HUDEP-2 (cell line): ENCODE measurements at regions not wholly inside any gene's neighbourhood (a gene's known extent, or its start where the extent isn't known, plus 50 kb on each side); places are given as distances from the start of the nearest gene placed in this dataset.

ENCODE experiments used
- DNase-seq, 76 experiments: peaks; one replicate each; lab custom pipeline; 2025; ENCODE audit not compliant: unreplicated experiment in 76 of 76; lab: John Stamatoyannopoulos, UW

- DNase-seq, result no peak
These were observed 128.4 kb upstream of the TMC3 start for GRCh38 chr15:81502439-81502838.

GRCh38 chr15:81500081-81500480, 126.1 kb upstream of the TMC3 start:
- no peak for DNase-seq

GRCh38 chr15:81498294-81498693, 124.3 kb upstream of the TMC3 start:
- DNase-seq, result no peak

- no peak for DNase-seq
These were observed 123.2 kb upstream of the TMC3 start for GRCh38 chr15:81497238-81497637.

GRCh38 chr15:81495780-81496467, 121.9 kb upstream of the TMC3 start:
- DNase-seq, result no peak

- no peak for DNase-seq
These were observed 119.1 kb upstream of the TMC3 start for GRCh38 chr15:81492969-81493645.

GRCh38 chr15:81492331-81492968, 118.4 kb upstream of the TMC3 start:
- DNase-seq, result no peak

GRCh38 chr15:81491414-81492096, 117.5 kb upstream of the TMC3 start:
- DNase-seq, result no peak

GRCh38 chr15:81485806-81486205, 111.8 kb upstream of the TMC3 start:
- no peak for DNase-seq

- DNase-seq, result no peak
These were observed 110.3 kb upstream of the TMC3 start for GRCh38 chr15:81484086-81484955.

- no peak for DNase-seq
These were observed 109.5 kb upstream of the TMC3 start for GRCh38 chr15:81483496-81483895.

GRCh38 chr15:81481346-81481745, 107.3 kb upstream of the TMC3 start:
- no peak for DNase-seq

- DNase-seq, result peak in 29 of 76 experiments; percentile 0 to 57 (median 32)
These were observed 106.6 kb upstream of the TMC3 start for GRCh38 chr15:81480645-81481053.

- DNase-seq, result no peak
These were observed 104.3 kb upstream of the TMC3 start for GRCh38 chr15:81478354-81478753.

GRCh38 chr15:81475926-81476325, 101.9 kb upstream of the TMC3 start:
- no peak for DNase-seq

GRCh38 chr15:81475471-81475870, 101.5 kb upstream of the TMC3 start:
- DNase-seq, result no peak

GRCh38 chr15:81473946-81474345, 99.9 kb upstream of the TMC3 start:
- no peak for DNase-seq

GRCh38 chr15:81473177-81473576, 99.2 kb upstream of the TMC3 start:
- no peak for DNase-seq

GRCh38 chr15:81471151-81471550, 97.1 kb upstream of the TMC3 start:
- no peak for DNase-seq

- DNase-seq, result no peak
These were observed 95.1 kb upstream of the TMC3 start for GRCh38 chr15:81469154-81469553.
